ENCODE measurements at regions not wholly inside any gene's neighbourhood (a gene's known extent, or its start where the extent isn't known, plus 50 kb on each side); places are given as distances from the start of the nearest gene placed in this dataset.
"Not testable (repeated sequence)": the region's sequence is repeated elsewhere in the genome, so short reads cannot be mapped to it uniquely, and the experiment has no call there.

DNA sequence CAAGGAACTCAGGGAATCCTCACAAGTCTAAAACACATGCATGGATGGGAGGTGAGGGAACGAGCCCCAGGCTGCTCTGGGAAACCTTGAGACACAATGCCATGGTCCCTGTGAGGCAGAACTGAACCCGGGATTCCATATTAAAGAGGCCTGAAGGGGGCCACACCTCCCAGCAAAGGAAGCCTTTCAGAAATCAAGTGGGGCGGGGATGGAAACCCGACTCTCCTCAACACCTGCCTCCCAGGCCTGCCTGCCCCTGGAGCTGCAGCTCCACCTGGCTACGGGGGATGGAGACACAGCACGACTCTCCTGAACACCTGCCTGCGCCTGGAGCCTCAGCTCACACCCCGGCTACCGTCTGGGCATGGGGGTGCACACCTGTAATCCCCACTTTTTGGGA is 77.8 kb upstream of the LPCAT1 start:
- not testable (repeated sequence) for H4K20me1 ChIP-seq (ENCODE audit: insufficient read depth, low read length, poor library complexity, severe bottlenecking); H2AFZ ChIP-seq (ENCODE audit: low read length); H3K4me3 ChIP-seq (ENCODE audit: low read length, poor library complexity, severe bottlenecking); H3K9ac ChIP-seq (ENCODE audit: low read depth, low read length, poor library complexity, severe bottlenecking); H3K9me2 ChIP-seq (replicated peaks; ENCODE audit: low read depth, low read length); H3K27me3 ChIP-seq (ENCODE audit: insufficient read depth, low read length, poor library complexity, severe bottlenecking); H3K79me2 ChIP-seq (ENCODE audit: insufficient read depth, low read length); H3K4me1 ChIP-seq (ENCODE audit: insufficient read depth, low read length, poor library complexity, severe bottlenecking); H3K4me2 ChIP-seq (ENCODE audit: low read depth, low read length, poor library complexity, severe bottlenecking); H3F3A ChIP-seq (ENCODE audit: low read depth); H3K9me3 ChIP-seq (ENCODE audit: insufficient read depth, low read depth, low read length); H3K36me3 ChIP-seq (ENCODE audit: insufficient read depth, low read length)
- TF ChIP-seq, protein P1, sequence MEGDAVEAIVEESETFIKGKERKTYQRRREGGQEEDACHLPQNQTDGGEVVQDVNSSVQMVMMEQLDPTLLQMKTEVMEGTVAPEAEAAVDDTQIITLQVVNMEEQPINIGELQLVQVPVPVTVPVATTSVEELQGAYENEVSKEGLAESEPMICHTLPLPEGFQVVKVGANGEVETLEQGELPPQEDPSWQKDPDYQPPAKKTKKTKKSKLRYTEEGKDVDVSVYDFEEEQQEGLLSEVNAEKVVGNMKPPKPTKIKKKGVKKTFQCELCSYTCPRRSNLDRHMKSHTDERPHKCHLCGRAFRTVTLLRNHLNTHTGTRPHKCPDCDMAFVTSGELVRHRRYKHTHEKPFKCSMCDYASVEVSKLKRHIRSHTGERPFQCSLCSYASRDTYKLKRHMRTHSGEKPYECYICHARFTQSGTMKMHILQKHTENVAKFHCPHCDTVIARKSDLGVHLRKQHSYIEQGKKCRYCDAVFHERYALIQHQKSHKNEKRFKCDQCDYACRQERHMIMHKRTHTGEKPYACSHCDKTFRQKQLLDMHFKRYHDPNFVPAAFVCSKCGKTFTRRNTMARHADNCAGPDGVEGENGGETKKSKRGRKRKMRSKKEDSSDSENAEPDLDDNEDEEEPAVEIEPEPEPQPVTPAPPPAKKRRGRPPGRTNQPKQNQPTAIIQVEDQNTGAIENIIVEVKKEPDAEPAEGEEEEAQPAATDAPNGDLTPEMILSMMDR (conservative IDR thresholded peaks at IDR 0.05; ENCODE audit: low read length), result peak; percentile 39

DNA sequence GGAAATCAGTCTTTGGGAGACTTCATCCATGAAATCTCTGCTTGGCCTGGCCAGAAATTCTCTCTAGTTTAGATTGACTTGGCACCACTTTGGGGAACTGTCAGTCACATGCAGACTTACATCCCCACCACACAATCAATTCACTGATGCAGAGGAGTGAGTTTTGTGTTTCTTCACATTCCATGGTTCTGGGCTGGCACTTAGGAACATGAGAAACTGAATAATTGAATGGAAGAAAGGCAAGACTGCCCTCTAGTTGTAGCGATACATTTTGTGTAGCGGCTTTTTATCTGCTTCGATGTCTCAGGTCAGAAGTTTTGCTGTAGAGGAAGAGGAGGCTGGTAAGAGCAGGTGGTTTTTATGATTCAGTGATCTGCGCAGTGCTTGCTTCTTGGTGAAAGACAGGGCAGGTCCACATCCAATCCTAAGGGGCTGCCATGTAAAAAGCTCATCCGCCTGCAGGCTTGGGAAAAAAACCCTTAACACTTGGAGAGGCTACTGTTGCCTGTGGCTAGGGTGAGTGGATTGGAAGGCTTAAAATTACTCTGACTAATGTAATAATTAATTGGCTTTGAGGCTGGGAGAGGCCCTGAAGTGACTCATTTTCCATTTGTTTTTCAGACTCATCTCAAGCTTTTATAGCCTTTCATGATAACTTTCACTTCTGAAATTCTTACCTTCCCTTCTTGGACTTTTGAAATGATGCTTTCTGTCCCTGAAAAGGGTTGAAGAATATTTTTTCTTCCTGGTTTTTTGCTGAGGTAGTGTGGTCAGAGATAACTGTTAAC is 75.4 kb upstream of the LPCAT1 start:
- not testable (repeated sequence) for H3K36me3 ChIP-seq (ENCODE audit: insufficient read depth, low read length); H3K4me1 ChIP-seq (ENCODE audit: insufficient read depth, low read length, poor library complexity, severe bottlenecking); H3K9me2 ChIP-seq (replicated peaks; ENCODE audit: low read depth, low read length); H3K4me3 ChIP-seq (ENCODE audit: low read length, poor library complexity, severe bottlenecking); H4K20me1 ChIP-seq (ENCODE audit: insufficient read depth, low read length, poor library complexity, severe bottlenecking); H3K79me2 ChIP-seq (ENCODE audit: insufficient read depth, low read length); H3F3A ChIP-seq (ENCODE audit: low read depth); H3K9me3 ChIP-seq (ENCODE audit: insufficient read depth, low read depth, low read length); H3K9ac ChIP-seq (ENCODE audit: low read depth, low read length, poor library complexity, severe bottlenecking); H3K4me2 ChIP-seq (ENCODE audit: low read depth, low read length, poor library complexity, severe bottlenecking); H2AFZ ChIP-seq (ENCODE audit: low read length); H3K27me3 ChIP-seq (ENCODE audit: insufficient read depth, low read length, poor library complexity, severe bottlenecking)
- TF ChIP-seq, protein P1 (conservative IDR thresholded peaks at IDR 0.05; ENCODE audit: low read length), result peak; percentile 29

DNA sequence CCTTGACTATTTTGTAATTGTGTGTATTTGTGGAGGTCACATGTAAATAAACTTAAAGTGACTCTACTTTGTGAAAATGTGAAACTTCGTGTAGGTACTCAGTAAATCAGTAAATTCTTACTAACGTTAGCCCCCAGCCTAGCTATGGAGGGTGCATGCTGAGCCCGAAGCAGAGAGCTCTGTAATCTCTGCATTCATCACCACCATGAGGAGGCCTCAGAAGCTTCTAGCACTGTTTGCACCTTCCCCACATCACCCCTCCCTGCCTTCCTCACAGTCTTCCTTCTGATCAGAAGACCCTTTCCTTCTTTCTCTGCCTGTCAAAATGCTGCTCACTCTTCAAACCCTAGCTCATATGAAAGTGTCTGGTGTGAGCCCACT is 73.3 kb upstream of the LPCAT1 start:
- not testable (repeated sequence) for H3F3A ChIP-seq (ENCODE audit: low read depth); H3K27me3 ChIP-seq (ENCODE audit: insufficient read depth, low read length, poor library complexity, severe bottlenecking); H3K9me2 ChIP-seq (replicated peaks; ENCODE audit: low read depth, low read length); H3K36me3 ChIP-seq (ENCODE audit: insufficient read depth, low read length); H3K4me2 ChIP-seq (ENCODE audit: low read depth, low read length, poor library complexity, severe bottlenecking); H3K4me1 ChIP-seq (ENCODE audit: insufficient read depth, low read length, poor library complexity, severe bottlenecking); H2AFZ ChIP-seq (ENCODE audit: low read length); H3K9ac ChIP-seq (ENCODE audit: low read depth, low read length, poor library complexity, severe bottlenecking); H3K9me3 ChIP-seq (ENCODE audit: insufficient read depth, low read depth, low read length); H4K20me1 ChIP-seq (ENCODE audit: insufficient read depth, low read length, poor library complexity, severe bottlenecking)
- H3K4me3 ChIP-seq (ENCODE audit: low read length, poor library complexity, severe bottlenecking), result peak overlapping the region; percentile 40
- peaks cover 24% of the 10 kb centered on the region for H3K79me2 ChIP-seq (ENCODE audit: insufficient read depth, low read length)

DNA sequence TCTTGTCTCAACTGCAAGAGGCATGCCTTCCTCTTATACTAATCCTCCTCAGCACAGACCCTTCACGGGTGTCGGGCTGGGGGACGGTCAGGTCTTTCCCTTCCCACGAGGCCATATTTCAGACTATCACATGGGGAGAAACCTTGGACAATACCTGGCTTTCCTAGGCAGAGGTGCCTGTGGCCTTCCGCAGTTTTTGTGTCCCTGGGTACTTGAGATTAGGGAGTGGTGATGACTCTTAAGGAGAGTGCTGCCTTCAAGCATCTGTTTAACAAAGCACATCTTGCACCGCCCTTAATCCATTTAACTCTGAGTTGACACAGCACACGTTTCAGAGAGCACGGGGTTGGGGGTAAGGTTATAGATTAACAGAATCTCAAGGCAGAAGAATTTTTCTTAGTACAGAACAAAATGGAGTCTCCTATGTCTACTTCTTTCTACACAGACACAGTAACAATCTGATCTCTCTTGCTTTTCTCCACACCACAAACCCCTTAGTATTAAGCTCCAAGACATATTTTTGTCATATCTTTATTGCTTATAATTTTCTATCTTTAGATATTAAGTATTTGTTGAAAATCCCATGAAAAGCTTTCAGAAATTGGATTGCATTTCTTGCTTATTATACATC is 72.8 kb upstream of the LPCAT1 start:
- not testable (repeated sequence) for H3K27me3 ChIP-seq (ENCODE audit: insufficient read depth, low read length, poor library complexity, severe bottlenecking); H3K36me3 ChIP-seq (ENCODE audit: insufficient read depth, low read length); H3F3A ChIP-seq (ENCODE audit: low read depth); H3K9me3 ChIP-seq (ENCODE audit: insufficient read depth, low read depth, low read length); H2AFZ ChIP-seq (ENCODE audit: low read length); H3K4me1 ChIP-seq (ENCODE audit: insufficient read depth, low read length, poor library complexity, severe bottlenecking); H3K4me2 ChIP-seq (ENCODE audit: low read depth, low read length, poor library complexity, severe bottlenecking); H4K20me1 ChIP-seq (ENCODE audit: insufficient read depth, low read length, poor library complexity, severe bottlenecking); H3K9me2 ChIP-seq (replicated peaks; ENCODE audit: low read depth, low read length); H3K9ac ChIP-seq (ENCODE audit: low read depth, low read length, poor library complexity, severe bottlenecking)
- peaks cover 29% of the 10 kb centered on the region for H3K79me2 ChIP-seq (ENCODE audit: insufficient read depth, low read length)
- peak overlapping the region; percentile 40 for H3K4me3 ChIP-seq (ENCODE audit: low read length, poor library complexity, severe bottlenecking)
